ENCODE measurements at regions not wholly inside any gene's neighbourhood (a gene's known extent, or its start where the extent isn't known, plus 50 kb on each side); places are given as distances from the start of the nearest gene placed in this dataset.

DNA sequence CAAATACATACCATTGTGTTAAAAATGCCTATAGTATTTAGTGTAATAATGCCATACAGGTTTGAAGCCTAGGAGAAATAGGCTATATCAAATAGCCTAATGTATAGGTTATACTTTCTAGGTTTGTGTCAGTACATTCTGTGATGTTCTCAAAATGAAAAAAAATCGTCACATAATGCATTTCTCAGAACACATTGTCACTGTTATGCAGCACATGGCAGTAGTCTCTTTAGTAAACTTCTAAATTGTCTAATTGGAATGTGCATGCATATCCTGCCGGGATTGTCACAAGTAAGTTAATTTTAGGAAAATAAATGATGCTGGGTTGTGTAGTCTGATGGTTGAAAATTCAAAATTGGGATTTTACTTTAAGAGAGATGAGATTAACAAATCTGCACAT lies 920.1 kb upstream of the CNTN5 start:
- TF ChIP-seq ZNF114 (CRISPR knock-in tag; IDR thresholded peaks at IDR 0.05) = no peak
- no peak for TF ChIP-seq CTCF (conservative IDR thresholded peaks at IDR 0.05; ENCODE audit: low read depth in 2 of 2)
- TF ChIP-seq POLR2AphosphoS5 (IDR thresholded peaks at IDR 0.05; ENCODE audit: low read depth) = no peak
- no peak for TF ChIP-seq CREB1 (CRISPR knock-in tag; IDR thresholded peaks at IDR 0.05; ENCODE audit: low read depth)
- TF ChIP-seq, protein P1, sequence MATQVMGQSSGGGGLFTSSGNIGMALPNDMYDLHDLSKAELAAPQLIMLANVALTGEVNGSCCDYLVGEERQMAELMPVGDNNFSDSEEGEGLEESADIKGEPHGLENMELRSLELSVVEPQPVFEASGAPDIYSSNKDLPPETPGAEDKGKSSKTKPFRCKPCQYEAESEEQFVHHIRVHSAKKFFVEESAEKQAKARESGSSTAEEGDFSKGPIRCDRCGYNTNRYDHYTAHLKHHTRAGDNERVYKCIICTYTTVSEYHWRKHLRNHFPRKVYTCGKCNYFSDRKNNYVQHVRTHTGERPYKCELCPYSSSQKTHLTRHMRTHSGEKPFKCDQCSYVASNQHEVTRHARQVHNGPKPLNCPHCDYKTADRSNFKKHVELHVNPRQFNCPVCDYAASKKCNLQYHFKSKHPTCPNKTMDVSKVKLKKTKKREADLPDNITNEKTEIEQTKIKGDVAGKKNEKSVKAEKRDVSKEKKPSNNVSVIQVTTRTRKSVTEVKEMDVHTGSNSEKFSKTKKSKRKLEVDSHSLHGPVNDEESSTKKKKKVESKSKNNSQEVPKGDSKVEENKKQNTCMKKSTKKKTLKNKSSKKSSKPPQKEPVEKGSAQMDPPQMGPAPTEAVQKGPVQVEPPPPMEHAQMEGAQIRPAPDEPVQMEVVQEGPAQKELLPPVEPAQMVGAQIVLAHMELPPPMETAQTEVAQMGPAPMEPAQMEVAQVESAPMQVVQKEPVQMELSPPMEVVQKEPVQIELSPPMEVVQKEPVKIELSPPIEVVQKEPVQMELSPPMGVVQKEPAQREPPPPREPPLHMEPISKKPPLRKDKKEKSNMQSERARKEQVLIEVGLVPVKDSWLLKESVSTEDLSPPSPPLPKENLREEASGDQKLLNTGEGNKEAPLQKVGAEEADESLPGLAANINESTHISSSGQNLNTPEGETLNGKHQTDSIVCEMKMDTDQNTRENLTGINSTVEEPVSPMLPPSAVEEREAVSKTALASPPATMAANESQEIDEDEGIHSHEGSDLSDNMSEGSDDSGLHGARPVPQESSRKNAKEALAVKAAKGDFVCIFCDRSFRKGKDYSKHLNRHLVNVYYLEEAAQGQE (IDR thresholded peaks at IDR 0.05; ENCODE audit: unreplicated experiment) = no peak
- TF ChIP-seq, protein P2, sequence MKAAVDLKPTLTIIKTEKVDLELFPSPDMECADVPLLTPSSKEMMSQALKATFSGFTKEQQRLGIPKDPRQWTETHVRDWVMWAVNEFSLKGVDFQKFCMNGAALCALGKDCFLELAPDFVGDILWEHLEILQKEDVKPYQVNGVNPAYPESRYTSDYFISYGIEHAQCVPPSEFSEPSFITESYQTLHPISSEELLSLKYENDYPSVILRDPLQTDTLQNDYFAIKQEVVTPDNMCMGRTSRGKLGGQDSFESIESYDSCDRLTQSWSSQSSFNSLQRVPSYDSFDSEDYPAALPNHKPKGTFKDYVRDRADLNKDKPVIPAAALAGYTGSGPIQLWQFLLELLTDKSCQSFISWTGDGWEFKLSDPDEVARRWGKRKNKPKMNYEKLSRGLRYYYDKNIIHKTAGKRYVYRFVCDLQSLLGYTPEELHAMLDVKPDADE (IDR thresholded peaks at IDR 0.05) = no peak
- TF ChIP-seq EZH2 (IDR thresholded peaks at IDR 0.05; ENCODE audit: low read depth, unreplicated experiment) = no peak
- TF ChIP-seq EZH2phosphoT487 (IDR thresholded peaks at IDR 0.05; ENCODE audit: unreplicated experiment) = no peak
- TF ChIP-seq ZNF462 (CRISPR knock-in tag; IDR thresholded peaks at IDR 0.05) = no peak

Data from GM23338 (cell line).